ENCODE measurements at regions not wholly inside any gene's neighbourhood (a gene's known extent, or its start where the extent isn't known, plus 50 kb on each side); places are given as distances from the start of the nearest gene placed in this dataset.

GRCh38 chr4:163915896-163916295 lies 421.4 kb downstream of the TMA16 start:
- H3K79me2 ChIP-seq (ENCODE audit: insufficient read depth, low read length) = no peaks in the 10 kb centered on the region
- intact Hi-C loops (cut with micrococcal nuclease) = no loop called here
- Mint-ChIP-seq H3K9me3 (no peaks in the 10 kb centered on the region), H3K27ac (no peak overlapping the region), H3K27me3 (ENCODE audit: low read depth in 3 of 3) (peaks cover 0 to 2% (median 0%) of the 10 kb centered on the region in 3 donors), H3K4me1 (no peaks in the 10 kb centered on the region), H3K36me3 (no peaks in the 10 kb centered on the region), H3K4me3 (no peak overlapping the region)
- WGBS (ENCODE audit: insufficient coverage) = 88% methylated on average over 2 of the region's 3 CpGs
- no peak overlapping the region for H3K4me3 ChIP-seq (replicated peaks in 1 of 3; ENCODE audit: low read depth in 2 of 3, low read length in 3 of 3)
- H4K20me1 ChIP-seq (ENCODE audit: insufficient read depth, low read length) = no peaks in the 10 kb centered on the region
- H3K4me2 ChIP-seq (replicated peaks; ENCODE audit: extremely low read depth, low read length, poor library complexity, severe bottlenecking) = no peak overlapping the region
- H3K9me3 ChIP-seq (replicated peaks in 1 of 2; ENCODE audit: control insufficient read depth in 1 of 2, insufficient read depth in 1 of 2, low read length in 2 of 2) = no peaks in the 10 kb centered on the region
- no peaks in the 10 kb centered on the region for H3K27me3 ChIP-seq (ENCODE audit: control insufficient read depth in 2 of 2, insufficient read depth in 2 of 2, low read length in 2 of 2)
- no peak overlapping the region for H3K27ac ChIP-seq (ENCODE audit: low read depth in 1 of 2, low read length in 2 of 2)
- H3K4me1 ChIP-seq (ENCODE audit: control insufficient read depth in 1 of 2, insufficient read depth in 2 of 2, low read length in 2 of 2) = no peaks in the 10 kb centered on the region
- no peak overlapping the region for H3K9ac ChIP-seq (ENCODE audit: insufficient read depth, low read length, poor library complexity, severe bottlenecking)
- no peak overlapping the region for H2AFZ ChIP-seq (ENCODE audit: insufficient read depth, low read depth, low read length, poor library complexity, severe bottlenecking)
- TF ChIP-seq, protein P1, sequence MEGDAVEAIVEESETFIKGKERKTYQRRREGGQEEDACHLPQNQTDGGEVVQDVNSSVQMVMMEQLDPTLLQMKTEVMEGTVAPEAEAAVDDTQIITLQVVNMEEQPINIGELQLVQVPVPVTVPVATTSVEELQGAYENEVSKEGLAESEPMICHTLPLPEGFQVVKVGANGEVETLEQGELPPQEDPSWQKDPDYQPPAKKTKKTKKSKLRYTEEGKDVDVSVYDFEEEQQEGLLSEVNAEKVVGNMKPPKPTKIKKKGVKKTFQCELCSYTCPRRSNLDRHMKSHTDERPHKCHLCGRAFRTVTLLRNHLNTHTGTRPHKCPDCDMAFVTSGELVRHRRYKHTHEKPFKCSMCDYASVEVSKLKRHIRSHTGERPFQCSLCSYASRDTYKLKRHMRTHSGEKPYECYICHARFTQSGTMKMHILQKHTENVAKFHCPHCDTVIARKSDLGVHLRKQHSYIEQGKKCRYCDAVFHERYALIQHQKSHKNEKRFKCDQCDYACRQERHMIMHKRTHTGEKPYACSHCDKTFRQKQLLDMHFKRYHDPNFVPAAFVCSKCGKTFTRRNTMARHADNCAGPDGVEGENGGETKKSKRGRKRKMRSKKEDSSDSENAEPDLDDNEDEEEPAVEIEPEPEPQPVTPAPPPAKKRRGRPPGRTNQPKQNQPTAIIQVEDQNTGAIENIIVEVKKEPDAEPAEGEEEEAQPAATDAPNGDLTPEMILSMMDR (IDR thresholded peaks at IDR 0.05) = no peak
- no peak for DNase-seq
- H3K36me3 ChIP-seq (replicated peaks in 1 of 2; ENCODE audit: control insufficient read depth in 1 of 2, insufficient read depth in 2 of 2, low read length in 2 of 2) = no peaks in the 10 kb centered on the region

GRCh38 chr4:163920426-163920825 lies 425.9 kb downstream of the TMA16 start:
- H3K9me3 ChIP-seq (replicated peaks in 1 of 2; ENCODE audit: control insufficient read depth in 1 of 2, insufficient read depth in 1 of 2, low read length in 2 of 2) = no peaks in the 10 kb centered on the region
- H3K4me1 Mint-ChIP-seq = no peaks in the 10 kb centered on the region
- H3K27ac Mint-ChIP-seq = no peak overlapping the region
- intact Hi-C loops (cut with micrococcal nuclease) = no loop called here
- H3K4me1 ChIP-seq (ENCODE audit: control insufficient read depth in 1 of 2, insufficient read depth in 2 of 2, low read length in 2 of 2) = no peaks in the 10 kb centered on the region
- no peaks in the 10 kb centered on the region for H3K9me3 Mint-ChIP-seq
- H3K4me3 ChIP-seq (replicated peaks in 1 of 3; ENCODE audit: low read depth in 2 of 3, low read length in 3 of 3) = no peak overlapping the region
- H3K27me3 Mint-ChIP-seq (ENCODE audit: low read depth in 3 of 3) = peaks cover 0 to 2% (median 0%) of the 10 kb centered on the region in 3 donors
- no peak for DNase-seq
- H2AFZ ChIP-seq (ENCODE audit: insufficient read depth, low read depth, low read length, poor library complexity, severe bottlenecking) = no peak overlapping the region
- no peaks in the 10 kb centered on the region for H3K36me3 ChIP-seq (replicated peaks in 1 of 2; ENCODE audit: control insufficient read depth in 1 of 2, insufficient read depth in 2 of 2, low read length in 2 of 2)
- H3K27me3 ChIP-seq (ENCODE audit: control insufficient read depth in 2 of 2, insufficient read depth in 2 of 2, low read length in 2 of 2) = no peaks in the 10 kb centered on the region
- H4K20me1 ChIP-seq (ENCODE audit: insufficient read depth, low read length) = no peaks in the 10 kb centered on the region
- H3K27ac ChIP-seq (ENCODE audit: low read depth in 1 of 2, low read length in 2 of 2) = no peak overlapping the region
- no peaks in the 10 kb centered on the region for H3K79me2 ChIP-seq (ENCODE audit: insufficient read depth, low read length)
- H3K9ac ChIP-seq (ENCODE audit: insufficient read depth, low read length, poor library complexity, severe bottlenecking) = no peak overlapping the region
- H3K4me3 Mint-ChIP-seq = no peak overlapping the region
- no peaks in the 10 kb centered on the region for H3K36me3 Mint-ChIP-seq
- TF ChIP-seq, protein P1 (IDR thresholded peaks at IDR 0.05) = no peak
- WGBS (ENCODE audit: insufficient coverage) = 90% methylated on average over 2 of the region's 2 CpGs
- no peak overlapping the region for H3K4me2 ChIP-seq (replicated peaks; ENCODE audit: extremely low read depth, low read length, poor library complexity, severe bottlenecking)

Data from CD14-positive monocyte (primary cell).